H1 (cell line): ENCODE measurements at regions not wholly inside any gene's neighbourhood (a gene's known extent, or its start where the extent isn't known, plus 50 kb on each side); places are given as distances from the start of the nearest gene placed in this dataset.

ENCODE experiments used
- CHD1 ChIP-seq: IDR thresholded peaks from 2 replicates; pipeline ENCODE4 v1.6.1; 2012; ENCODE audit warnings: low read depth, low read length, improper control_type of control experiment
- EZH2 ChIP-seq: fragments of 200-600 bp; sonication (generic); IDR thresholded peaks from 2 replicates; pipeline ENCODE4 v1.7.1; 2012; ENCODE audit warnings: low read depth, mild to moderate bottlenecking, moderate library complexity, low read length, inconsistent platforms; ENCODE audit not compliant: severe bottlenecking
- NRF1 ChIP-seq: IDR thresholded peaks from 2 replicates; pipeline ENCODE4 v1.6.1; 2011; ENCODE audit warnings: mild to moderate bottlenecking, low read depth, low read length, improper control_type of control experiment
- POLR2A ChIP-seq, 2 experiments: IDR thresholded peaks; 1 replicate in 1 of 2; 2 replicates in 1 of 2; pipeline ENCODE4 v1.6.1; 2011; ENCODE audit warnings: low read depth in 2 of 2, low read length in 2 of 2, mild to moderate bottlenecking in 2 of 2; ENCODE audit errors: control extremely low read depth in 1 of 2
- RFX5 ChIP-seq: IDR thresholded peaks from 2 replicates; pipeline ENCODE4 v1.6.1; 2011; ENCODE audit warnings: low read depth, low read length, improper control_type of control experiment, borderline replicate concordance
- SIRT6 ChIP-seq: IDR thresholded peaks from one replicate; pipeline ENCODE4 v1.7.1; 2012; ENCODE audit warnings: low read length, inconsistent platforms
- TAF1 ChIP-seq: IDR thresholded peaks from 2 replicates; pipeline ENCODE4 v1.6.1; 2011; ENCODE audit warnings: mild to moderate bottlenecking, low read depth, low read length
- TF ChIP-seq, protein P1 (sequence below): fragments of 300-600 bp; sonication (generic); IDR thresholded peaks from 2 replicates; pipeline ENCODE4 v1.7.1; 2012; ENCODE audit warnings: low read length, moderate library complexity, mild to moderate bottlenecking, inconsistent platforms; ENCODE audit not compliant: insufficient replicate concordance
- TF ChIP-seq, protein P2 (sequence below), 3 experiments: IDR thresholded peaks; 1 replicate in 2 of 3; 2 replicates in 1 of 3; pipeline versions ENCODE4 v1.5.1 to v1.6.1; 2011; ENCODE audit warnings: low read length in 3 of 3, mild to moderate bottlenecking in 3 of 3, inconsistent platforms in 2 of 3, low read depth in 1 of 3, moderate library complexity in 1 of 3; ENCODE audit not compliant: insufficient read depth in 1 of 3; ENCODE audit errors: control extremely low read depth in 1 of 3
- TF ChIP-seq, protein P3 (sequence below): IDR thresholded peaks from 2 replicates; pipeline ENCODE4 v1.6.1; 2012; ENCODE audit warnings: inconsistent platforms

DNA sequence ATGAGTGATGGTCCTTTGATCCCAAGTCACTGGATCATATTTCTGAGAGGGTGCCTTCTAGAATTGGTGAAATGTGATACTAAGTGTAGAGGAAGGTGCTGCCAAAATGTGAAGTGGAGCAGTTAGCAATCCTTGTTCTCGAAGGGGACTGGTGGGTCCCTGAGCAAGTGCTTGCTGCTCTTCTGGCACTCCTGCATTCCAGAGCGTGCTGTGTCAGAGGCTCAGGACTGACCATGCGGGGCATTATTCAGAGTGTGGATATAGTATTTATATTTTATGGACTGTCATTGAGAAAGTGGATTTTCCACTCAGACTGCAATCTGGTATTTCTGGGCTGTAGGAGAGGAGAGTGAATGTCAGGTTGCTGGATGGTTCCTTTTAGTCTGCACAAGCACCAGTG lies 152.6 kb upstream of the KL start (continued):
- TF ChIP-seq, protein P1, sequence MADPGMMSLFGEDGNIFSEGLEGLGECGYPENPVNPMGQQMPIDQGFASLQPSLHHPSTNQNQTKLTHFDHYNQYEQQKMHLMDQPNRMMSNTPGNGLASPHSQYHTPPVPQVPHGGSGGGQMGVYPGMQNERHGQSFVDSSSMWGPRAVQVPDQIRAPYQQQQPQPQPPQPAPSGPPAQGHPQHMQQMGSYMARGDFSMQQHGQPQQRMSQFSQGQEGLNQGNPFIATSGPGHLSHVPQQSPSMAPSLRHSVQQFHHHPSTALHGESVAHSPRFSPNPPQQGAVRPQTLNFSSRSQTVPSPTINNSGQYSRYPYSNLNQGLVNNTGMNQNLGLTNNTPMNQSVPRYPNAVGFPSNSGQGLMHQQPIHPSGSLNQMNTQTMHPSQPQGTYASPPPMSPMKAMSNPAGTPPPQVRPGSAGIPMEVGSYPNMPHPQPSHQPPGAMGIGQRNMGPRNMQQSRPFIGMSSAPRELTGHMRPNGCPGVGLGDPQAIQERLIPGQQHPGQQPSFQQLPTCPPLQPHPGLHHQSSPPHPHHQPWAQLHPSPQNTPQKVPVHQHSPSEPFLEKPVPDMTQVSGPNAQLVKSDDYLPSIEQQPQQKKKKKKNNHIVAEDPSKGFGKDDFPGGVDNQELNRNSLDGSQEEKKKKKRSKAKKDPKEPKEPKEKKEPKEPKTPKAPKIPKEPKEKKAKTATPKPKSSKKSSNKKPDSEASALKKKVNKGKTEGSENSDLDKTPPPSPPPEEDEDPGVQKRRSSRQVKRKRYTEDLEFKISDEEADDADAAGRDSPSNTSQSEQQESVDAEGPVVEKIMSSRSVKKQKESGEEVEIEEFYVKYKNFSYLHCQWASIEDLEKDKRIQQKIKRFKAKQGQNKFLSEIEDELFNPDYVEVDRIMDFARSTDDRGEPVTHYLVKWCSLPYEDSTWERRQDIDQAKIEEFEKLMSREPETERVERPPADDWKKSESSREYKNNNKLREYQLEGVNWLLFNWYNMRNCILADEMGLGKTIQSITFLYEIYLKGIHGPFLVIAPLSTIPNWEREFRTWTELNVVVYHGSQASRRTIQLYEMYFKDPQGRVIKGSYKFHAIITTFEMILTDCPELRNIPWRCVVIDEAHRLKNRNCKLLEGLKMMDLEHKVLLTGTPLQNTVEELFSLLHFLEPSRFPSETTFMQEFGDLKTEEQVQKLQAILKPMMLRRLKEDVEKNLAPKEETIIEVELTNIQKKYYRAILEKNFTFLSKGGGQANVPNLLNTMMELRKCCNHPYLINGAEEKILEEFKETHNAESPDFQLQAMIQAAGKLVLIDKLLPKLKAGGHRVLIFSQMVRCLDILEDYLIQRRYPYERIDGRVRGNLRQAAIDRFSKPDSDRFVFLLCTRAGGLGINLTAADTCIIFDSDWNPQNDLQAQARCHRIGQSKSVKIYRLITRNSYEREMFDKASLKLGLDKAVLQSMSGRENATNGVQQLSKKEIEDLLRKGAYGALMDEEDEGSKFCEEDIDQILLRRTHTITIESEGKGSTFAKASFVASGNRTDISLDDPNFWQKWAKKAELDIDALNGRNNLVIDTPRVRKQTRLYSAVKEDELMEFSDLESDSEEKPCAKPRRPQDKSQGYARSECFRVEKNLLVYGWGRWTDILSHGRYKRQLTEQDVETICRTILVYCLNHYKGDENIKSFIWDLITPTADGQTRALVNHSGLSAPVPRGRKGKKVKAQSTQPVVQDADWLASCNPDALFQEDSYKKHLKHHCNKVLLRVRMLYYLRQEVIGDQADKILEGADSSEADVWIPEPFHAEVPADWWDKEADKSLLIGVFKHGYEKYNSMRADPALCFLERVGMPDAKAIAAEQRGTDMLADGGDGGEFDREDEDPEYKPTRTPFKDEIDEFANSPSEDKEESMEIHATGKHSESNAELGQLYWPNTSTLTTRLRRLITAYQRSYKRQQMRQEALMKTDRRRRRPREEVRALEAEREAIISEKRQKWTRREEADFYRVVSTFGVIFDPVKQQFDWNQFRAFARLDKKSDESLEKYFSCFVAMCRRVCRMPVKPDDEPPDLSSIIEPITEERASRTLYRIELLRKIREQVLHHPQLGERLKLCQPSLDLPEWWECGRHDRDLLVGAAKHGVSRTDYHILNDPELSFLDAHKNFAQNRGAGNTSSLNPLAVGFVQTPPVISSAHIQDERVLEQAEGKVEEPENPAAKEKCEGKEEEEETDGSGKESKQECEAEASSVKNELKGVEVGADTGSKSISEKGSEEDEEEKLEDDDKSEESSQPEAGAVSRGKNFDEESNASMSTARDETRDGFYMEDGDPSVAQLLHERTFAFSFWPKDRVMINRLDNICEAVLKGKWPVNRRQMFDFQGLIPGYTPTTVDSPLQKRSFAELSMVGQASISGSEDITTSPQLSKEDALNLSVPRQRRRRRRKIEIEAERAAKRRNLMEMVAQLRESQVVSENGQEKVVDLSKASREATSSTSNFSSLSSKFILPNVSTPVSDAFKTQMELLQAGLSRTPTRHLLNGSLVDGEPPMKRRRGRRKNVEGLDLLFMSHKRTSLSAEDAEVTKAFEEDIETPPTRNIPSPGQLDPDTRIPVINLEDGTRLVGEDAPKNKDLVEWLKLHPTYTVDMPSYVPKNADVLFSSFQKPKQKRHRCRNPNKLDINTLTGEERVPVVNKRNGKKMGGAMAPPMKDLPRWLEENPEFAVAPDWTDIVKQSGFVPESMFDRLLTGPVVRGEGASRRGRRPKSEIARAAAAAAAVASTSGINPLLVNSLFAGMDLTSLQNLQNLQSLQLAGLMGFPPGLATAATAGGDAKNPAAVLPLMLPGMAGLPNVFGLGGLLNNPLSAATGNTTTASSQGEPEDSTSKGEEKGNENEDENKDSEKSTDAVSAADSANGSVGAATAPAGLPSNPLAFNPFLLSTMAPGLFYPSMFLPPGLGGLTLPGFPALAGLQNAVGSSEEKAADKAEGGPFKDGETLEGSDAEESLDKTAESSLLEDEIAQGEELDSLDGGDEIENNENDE: no peak
- TF ChIP-seq, protein P2, sequence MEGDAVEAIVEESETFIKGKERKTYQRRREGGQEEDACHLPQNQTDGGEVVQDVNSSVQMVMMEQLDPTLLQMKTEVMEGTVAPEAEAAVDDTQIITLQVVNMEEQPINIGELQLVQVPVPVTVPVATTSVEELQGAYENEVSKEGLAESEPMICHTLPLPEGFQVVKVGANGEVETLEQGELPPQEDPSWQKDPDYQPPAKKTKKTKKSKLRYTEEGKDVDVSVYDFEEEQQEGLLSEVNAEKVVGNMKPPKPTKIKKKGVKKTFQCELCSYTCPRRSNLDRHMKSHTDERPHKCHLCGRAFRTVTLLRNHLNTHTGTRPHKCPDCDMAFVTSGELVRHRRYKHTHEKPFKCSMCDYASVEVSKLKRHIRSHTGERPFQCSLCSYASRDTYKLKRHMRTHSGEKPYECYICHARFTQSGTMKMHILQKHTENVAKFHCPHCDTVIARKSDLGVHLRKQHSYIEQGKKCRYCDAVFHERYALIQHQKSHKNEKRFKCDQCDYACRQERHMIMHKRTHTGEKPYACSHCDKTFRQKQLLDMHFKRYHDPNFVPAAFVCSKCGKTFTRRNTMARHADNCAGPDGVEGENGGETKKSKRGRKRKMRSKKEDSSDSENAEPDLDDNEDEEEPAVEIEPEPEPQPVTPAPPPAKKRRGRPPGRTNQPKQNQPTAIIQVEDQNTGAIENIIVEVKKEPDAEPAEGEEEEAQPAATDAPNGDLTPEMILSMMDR (IDR thresholded peaks at IDR 0.05; ENCODE audit: control extremely low read depth in 1 of 3, insufficient read depth in 1 of 3, low read depth in 1 of 3, low read length in 3 of 3): no peak
- TF ChIP-seq NRF1 (no peak), EZH2 (no peak), TAF1 (no peak), RFX5 (no peak), CHD1 (no peak), SIRT6 (no peak), POLR2A (IDR thresholded peaks at IDR 0.05; ENCODE audit: control extremely low read depth in 1 of 2, low read depth in 2 of 2, low read length in 2 of 2) (no peak)
- TF ChIP-seq, protein P3, sequence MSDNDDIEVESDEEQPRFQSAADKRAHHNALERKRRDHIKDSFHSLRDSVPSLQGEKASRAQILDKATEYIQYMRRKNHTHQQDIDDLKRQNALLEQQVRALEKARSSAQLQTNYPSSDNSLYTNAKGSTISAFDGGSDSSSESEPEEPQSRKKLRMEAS: no peak
